GM18517 (cell line): ENCODE measurements at regions not wholly inside any gene's neighbourhood (a gene's known extent, or its start where the extent isn't known, plus 50 kb on each side); places are given as distances from the start of the nearest gene placed in this dataset.
"Not testable (repeated sequence)": the region's sequence is repeated elsewhere in the genome, so short reads cannot be mapped to it uniquely, and the experiment has no call there.

Experiments used
- ATAC-seq: cut with Tn5 transposase; IDR thresholded peaks from one replicate; pipeline ENCODE4 v1.9.1; 2021; ENCODE audit warnings: mild to moderate bottlenecking, moderate library complexity; ENCODE audit not compliant: unreplicated experiment

DNA sequence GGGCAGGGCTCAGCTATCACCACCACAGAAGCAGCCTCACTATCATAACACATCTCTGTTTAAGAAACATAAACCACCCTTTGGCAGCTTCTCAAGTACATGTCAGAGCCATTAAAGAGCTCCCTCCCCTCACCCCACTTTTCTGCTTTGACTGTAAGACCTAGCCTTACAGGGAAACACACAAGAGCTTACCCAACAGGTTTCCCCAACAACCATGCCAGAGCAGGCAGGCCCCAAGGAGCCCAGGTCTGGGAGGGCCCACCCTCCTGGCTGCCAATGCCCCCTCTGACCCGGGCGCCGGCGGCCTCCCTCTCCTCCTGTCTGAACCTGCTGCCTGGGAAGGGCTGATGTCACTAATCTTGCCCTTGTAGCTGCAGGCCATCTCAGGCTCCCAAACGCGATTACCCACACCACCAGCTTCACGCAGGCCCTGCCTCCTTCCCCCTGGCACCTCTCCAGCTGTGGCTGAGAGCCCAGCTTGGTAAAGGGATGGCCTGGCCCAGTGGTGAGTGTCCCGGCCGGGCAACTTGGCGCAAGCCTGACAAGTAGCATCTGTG is 402.0 kb downstream of the MAFB start:
- no peak for ATAC-seq

DNA sequence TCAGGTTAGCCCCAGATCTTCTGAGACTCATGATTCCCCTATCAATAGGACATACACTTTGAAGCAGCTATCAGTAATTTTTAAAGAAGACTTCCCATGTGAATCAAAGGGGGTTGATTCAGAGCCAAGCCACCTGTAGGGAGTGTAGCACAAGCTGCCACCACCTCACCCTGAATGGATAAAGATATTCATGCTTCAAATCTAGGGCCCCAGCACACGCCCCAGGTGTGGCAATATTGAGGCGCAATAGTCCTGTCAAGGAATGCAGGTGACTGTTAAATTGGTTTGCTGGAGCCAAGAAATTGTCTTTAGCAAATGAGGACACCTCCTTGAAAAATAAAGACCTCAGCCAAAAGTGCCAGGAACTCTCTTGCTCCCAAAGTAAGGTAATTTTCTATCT is 404.4 kb downstream of the MAFB start:
- ATAC-seq = no peak

DNA sequence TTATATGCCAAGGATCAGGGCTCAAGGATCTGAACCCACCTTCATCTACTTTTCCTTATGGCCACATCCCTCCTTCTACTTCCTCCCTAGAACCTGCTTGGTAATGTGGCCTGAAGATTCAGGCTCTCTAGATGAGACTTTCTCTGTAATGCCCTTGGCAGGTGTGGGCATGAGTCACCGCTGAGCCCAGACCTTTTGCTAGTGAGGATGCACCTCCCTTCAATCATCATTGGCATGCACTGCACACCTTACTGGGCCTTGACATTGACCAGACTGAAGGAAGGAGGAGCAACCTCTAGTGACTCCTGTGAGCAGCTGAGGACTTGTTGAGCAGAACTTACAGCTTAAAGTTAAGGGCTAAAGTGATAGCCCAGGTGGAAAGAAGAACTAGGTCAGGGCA is 405.3 kb downstream of the MAFB start:
- no peak for ATAC-seq

DNA sequence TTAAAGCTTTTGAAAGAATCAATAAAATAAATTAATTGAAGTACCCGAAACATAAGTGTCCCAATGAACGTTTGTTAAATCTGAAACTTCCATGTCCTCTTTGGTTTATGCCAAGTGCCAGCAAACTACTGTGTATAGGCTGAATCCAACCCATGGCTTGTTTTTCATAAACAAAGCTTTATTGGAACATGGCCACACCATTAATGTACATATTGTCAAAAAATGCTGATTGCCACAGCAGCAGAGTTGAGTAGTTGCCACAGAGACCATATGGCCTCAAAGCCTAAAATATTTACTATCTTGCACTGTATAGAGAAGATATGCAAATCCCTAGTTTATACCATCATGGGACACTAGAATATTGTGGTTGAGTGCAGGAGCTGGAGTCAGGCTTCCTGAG is 406.1 kb downstream of the MAFB start:
- ATAC-seq = no peak

DNA sequence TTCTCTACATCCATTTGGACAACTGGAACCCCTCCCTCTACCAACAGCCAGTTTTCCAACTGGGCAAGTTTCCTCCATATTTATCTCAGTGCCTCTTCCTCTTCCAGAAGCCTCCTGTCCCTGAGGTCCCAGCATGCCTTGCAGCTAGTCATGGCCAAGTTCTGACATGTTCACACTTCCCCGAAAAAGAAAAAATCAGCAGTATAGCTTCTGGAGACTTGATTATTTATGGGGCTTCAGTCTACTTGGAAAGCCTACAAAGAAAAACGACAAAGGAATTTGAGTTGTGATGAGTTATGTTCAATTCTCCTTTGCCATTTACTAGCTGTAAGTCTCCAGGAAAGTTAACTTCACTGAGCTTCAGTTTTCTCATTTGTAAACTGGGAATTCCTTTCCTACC is 406.5 kb downstream of the MAFB start:
- no peak for ATAC-seq

DNA sequence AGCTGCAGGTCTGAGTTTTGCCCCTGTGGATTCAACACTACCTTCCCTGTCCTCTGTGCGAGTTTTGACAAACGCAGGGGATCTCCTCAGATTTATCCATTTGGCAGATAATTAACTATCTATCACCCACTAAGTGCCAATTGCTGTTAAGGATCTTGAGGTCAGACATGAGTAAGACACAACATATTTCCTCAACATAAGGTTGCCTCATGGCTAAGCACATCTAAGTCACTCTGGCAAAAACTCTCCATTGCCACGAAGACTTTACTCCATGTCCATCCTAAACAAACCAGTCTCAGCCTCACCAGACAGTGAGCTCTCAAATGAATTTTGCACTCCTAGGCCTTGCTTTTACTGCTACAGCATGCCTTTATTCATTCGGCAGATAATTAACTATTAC is 408.4 kb downstream of the MAFB start:
- no peak for ATAC-seq

DNA sequence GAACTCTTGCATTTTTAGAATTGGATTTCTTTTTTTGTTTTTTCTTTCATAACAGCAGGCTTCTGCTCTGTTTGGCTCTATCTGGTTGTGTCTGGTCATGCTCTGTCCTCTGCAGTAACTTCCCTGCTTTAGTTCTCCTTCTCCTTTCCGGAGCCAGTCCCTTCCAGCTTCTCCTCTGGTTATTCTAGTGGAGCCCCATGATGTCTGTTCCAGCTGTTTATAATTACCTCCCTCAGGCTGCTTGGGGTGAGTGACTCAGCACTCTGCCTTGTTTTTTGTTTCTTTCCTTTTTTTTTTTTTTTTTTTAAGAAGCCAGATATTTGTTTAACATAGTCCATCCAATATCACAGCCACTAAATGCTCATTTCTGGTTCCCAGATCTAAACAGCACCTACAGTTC is 409.6 kb downstream of the MAFB start:
- no peak for ATAC-seq

DNA sequence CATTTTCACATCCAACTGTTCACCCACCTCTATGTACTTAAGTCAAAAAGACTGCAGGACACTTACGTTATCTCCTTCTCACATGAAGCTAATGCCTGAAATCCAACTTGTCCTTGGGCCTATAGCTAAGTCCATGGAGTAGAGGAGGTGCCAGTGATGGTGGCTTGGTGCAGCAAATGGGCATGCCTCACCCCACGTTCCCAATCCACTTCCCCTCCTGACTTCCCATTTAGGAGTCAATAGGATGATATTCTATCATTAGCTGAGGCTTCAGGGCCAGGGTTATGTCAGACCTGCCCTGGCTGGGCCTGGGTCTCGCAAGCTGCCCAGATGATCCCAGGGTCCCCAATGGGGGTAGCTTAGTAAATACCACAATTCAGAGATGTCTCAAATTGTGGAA is 410.4 kb downstream of the MAFB start:
- ATAC-seq = no peak

DNA sequence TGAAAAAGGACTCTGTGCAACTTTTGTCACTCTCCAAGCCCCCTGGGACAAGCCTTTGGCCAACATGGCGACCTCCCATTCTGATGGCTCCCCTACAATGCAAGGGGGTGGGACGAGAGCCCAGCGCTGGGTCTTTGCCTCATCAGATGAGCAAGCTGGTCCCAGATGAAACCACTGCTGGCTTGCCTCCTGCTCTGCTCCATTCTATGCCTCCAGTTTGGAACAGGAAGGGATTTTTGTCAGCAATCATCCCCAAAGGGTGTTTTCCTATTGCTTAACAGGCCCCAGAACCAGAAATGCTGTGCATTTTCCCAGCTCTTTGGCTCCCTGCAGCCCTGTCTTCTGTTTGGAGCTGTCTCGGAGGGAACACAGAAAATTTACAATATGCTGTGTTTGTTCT is 412.7 kb downstream of the MAFB start:
- ATAC-seq = no peak

DNA sequence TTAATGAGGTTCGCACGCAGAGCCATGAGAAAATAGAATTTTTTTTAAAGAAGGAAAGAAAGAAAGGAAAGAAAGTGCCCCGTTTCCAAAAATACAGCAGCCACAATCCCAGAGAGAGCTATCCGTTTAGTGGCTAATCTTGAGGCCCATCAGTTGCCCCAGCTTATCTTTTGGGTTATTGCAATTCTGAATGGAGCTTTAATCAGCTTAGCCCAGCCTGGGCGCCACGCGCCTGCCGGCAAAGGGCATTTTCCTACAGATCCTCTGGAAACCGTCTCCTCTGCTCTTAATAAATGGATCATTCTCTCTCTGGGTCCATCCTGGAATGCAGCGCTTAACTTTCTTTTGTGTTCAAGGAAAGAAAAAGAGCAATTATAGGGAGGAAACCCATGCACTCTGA is 413.3 kb downstream of the MAFB start:
- ATAC-seq = no peak

DNA sequence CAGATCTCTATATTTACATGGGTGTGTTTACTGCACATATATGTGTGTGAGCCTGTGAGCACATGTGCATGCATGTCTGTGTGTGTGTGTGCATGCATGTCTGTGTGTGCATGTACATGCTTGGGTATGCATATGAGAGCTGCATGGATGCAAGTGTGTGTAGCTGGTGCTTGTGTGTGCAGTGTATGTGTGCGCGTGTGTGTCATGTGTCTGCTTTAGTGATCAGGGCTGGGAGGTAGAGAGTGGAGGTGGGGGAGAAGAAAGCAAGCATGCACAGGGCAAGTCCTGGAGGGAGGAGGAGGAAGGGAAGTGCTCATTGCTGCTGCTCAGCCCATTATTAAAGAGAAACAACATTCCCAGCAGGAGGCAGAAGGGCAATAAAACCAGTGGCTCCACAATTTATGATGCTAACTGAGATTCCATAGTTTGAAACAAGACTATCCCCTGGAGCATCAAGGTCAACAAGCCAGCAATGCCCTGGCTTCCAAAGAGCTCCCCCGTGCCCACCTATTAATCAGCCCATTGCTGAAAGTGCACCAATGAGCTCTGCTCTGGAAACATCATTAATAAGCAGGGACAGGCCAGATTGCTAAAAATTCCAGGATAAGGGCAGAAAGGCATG is 414.0 kb downstream of the MAFB start:
- ATAC-seq = no peak

DNA sequence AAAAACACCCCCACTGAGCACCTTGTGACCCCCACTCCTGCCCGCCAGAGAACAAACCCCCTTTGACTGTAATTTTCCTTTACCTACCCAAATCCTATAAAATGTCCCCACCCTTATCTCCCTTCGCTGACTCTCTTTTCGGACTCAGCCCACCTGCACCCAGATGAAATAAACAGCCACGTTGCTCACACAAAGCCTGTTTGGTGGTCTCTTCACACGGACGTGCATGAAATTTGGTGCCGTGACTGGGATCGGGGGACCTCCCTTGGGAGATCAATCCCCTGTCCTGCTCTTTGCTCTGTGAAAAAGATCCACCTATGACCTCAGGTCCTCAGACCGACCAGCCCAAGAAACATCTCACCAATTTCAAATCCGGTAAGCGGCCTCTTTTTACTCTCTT is 419.8 kb downstream of the MAFB start:
- ATAC-seq = not testable (repeated sequence)

DNA sequence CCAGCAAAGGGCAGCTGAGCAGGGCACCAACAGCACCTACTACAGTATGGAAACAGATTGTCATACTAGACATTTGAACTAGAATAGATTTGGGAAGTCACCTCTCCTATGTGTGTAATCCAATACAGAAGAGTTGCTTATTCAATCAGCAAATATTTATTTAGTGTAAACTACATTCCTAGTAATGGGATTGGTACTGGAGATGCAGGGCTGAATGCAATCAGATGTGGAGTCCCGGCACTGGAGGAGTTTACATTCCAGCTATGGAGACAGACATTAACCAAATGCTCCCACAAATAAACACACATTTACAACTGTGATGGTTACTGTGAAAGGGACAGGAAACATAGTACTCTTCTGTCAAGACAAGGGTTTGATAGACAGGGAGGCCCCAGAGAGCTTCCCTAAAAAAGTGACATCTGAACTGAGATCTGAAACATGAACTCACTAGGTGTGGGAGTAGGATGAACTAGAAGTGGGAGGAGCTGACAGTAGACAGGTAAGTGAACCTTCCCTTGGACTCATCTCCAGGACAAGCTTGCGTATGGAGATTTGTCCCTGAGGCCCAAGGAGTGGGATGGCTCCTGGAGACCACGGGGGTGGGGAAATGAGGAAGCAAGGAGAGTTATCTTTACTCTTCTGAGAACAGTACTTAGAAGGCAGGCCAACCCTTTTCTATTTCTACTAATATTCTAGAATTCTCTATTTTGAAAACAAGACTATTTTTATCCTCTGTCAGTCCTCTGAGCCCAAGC is 420.5 kb downstream of the MAFB start:
- no peak for ATAC-seq

DNA sequence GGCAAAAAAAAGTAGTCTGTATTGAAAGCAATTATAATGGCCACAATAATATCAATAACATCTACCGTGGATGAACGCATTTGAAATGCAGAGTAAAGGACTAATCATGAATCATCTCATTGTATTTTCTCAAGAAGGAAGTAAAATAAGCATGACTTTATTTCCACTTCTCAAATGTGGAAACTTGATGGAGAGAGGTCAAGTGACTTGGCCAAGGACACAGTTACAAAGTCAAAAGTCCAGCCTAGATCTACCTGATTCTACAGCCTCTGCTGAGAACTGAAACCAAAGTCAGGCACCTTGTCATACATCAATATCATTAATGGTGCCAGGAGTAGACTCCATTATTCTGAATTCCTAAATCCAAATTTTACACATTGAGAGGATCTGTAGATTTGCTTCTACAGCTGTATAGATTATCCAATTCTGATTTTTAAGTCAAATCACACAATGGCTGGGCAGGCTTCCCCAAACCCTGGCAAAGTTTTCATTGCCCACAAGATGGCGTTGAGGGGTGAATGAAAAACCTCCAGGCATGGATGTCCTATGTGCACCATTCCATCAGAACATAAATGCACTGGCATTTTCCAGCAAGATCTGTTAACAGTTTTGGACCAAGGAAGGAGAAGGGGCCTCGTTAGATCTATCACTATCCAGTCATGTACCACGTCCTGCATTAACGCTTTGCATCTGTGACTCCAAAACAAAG is 423.1 kb downstream of the MAFB start:
- ATAC-seq = no peak

DNA sequence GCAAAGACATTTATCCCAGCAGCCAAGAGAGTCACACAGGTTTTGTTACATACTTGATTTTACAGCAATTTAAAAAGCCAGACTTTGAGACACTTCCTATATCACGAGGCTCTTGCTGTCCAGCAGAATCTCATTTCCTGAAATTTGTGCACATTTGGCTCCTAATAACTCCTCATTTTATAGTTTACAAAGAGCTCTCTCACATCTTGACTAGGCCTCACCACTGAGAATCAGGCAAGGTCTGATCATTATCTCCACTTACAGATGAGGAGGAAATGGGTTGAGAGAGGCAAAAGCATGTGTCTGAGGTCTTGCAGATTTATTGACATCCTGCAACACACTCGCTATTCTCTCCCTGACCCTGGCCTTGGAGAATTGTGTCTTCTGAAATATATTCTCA is 426.8 kb downstream of the MAFB start:
- no peak for ATAC-seq

DNA sequence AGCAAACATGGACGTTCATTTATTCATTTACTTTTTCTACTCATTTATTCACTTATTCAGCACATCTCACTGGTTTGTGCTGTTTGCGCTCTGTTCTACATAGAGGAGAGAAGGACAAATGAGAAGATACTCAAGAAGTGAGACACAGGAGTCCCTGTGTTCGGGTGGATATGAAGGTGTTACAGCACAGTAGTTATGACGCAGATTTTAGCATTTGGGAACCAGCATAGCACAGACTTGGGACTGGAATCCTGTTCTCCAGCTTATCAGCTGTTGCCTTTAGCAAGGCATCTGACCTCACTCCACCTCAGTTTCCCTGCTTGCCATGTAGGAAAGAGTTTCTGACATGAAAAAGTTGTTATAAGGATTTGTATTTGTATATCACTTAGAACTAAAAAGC is 430.1 kb downstream of the MAFB start:
- ATAC-seq = no peak

DNA sequence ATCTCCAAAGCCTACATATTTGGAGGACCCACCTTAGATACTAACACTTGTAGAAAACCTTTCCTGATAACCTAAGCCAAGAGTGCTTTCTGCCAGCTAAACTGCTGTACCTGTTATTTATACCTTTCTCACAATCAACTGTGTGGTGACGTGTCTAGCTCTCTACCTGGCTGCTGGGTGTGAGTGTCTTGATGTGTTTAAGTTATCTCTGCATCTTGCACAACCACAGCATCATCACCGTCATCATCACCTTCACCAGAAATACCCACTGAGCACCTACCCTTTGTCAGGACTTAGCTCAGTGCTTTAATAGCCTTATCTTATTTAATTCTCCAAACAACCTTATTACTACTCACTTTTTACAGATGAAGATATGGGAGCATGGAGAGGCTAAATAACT is 431.3 kb downstream of the MAFB start:
- ATAC-seq = no peak

DNA sequence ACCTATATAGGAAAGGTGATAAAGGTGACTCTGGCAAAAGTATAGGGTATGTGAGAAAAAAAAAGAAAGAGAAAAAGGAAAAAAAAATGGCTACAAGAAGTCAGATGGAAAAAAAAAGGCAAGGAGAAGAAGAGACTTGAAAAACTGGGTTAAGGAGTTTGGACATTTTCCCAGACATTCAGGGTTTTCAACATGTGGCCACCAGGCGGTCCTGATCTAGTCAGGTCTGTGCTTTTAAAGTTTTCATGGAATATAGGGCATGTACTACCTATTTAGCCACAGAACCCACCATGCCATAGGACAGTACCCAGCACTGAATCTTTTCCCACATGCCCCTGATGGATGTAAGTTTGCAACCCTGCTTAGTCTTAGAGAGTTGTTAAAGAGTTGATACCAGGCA is 433.7 kb downstream of the MAFB start:
- ATAC-seq = no peak

DNA sequence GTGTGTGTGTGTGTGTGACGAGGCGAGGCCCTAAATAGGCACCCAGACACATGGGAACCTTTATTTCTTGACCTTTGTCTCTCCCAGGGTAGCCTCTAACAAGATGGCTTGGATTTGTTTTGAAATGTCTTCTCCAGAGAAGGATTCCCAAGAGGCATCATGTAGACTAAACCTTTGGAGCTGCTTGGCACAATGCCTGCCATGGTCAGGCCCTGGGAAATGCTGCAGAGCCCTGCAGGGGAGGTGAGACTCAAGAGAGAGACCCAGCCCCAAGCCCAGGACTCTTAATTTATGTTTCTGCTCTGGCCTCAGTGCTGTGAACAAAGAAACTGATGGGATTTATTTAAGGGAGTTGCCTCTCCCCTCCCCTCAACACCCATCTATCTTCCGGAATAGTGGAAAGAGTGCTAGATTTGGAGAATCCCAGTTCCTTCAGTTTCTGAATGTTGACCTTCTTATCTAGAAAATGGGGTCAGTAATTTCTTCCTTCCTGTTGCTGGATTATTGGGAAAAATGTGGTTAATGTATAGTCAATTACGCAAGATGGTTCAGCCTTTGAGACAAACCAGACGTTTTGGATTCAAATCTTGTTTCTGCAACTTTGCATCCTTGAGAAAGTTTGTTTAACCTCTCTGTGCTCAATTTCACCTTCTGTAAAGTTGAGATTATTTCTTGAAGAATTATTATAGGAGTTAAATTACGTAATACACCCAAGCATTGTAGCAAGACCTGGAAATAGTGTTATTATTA is 434.8 kb downstream of the MAFB start:
- ATAC-seq = no peak

DNA sequence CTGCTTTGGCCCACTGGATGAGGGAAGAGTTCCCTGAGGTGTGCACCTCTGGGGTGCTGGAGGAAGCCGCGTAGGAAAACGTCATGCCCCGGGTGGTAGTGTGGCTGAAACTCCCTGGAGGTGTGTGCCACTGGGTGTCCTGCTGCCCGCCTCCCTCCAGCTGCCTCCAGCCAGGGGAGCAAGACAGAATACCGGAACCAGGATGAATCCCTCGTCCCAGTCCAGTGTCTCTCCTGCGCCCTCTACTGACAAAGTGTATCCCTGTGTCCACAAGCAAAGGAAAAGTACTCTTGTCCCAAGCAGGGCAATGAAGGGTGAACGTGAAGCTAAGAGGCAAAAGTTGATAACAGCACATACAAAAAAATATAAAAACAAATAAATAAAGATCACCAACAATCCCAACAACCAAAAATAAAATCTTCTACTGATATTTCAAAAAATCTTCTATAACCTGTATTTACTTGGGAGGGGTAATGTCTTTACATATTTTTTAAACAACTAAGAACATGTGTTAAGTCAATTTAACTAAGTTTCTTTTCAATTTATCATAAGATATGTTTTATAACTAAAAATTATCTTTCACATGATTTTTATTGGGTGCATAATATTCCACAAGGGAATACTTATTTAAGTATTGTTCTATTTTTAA is 437.6 kb downstream of the MAFB start:
- no peak for ATAC-seq

DNA sequence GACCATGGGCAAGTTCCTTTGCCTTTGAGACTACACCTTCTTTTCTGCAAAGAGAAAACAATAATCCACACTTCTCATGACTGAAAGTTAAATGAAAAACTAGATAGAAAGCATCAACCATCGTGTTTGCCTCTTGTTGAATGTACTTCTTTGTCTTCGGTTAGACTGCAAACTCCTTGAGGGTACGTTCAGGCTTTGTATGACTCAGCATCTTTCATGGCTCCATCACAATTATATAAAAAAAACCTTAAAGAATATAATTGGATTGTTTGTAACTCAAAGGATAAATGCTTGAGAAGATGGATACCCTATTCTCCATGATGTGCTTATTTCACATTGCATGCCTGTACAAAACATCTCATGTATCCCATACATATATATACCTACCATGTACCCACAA is 439.2 kb downstream of the MAFB start:
- no peak for ATAC-seq
